B cell (primary cell): ENCODE measurements at regions not wholly inside any gene's neighbourhood (a gene's known extent, or its start where the extent isn't known, plus 50 kb on each side); places are given as distances from the start of the nearest gene placed in this dataset.

Source experiments
- ATAC-seq: fragments of 200-7000 bp; cut with Tn5 transposase; one replicate; pipeline ENCODE4 v1.10.0; 2021; ENCODE audit warnings: low read depth, mild to moderate bottlenecking, moderate number of reproducible peaks, moderate library complexity
- CTCF ChIA-PET: fragments of 350-600 bp; sonication (Branson Sonifier 250); formaldehyde crosslinking; loops from one replicate; lab custom pipeline; 2021; ENCODE audit warnings: antibody characterized with exemption, inconsistent platforms; lab: Charles Lee
- POLR2A ChIA-PET: fragments of 350-600 bp; sonication (Branson Sonifier 250); formaldehyde crosslinking; loops from one replicate; lab custom pipeline; 2021; ENCODE audit warnings: antibody characterized with exemption; lab: Charles Lee
- DNase-seq: peaks from one replicate; pipeline ENCODE4 v3.0.0; 2013
- H2AFZ ChIP-seq: 2 replicates; pipeline ENCODE4 v1.6.1; 2012; ENCODE audit warnings: mild to moderate bottlenecking, low read depth, low read length; ENCODE audit not compliant: insufficient read depth, poor library complexity, severe bottlenecking
- H3K27ac ChIP-seq, 2 donors: 1 replicate in 1 of 2; 2 replicates in 1 of 2; pipeline ENCODE4 v1.5.1; 2012 to 2013; ENCODE audit warnings: low read length in 2 of 2, mild to moderate bottlenecking in 2 of 2, moderate library complexity in 1 of 2
- H3K27me3 ChIP-seq, 4 experiments: fragments of 200-600 bp in 1 of 4; sonication (generic) in 1 of 4; replicated peaks in 1 of 4; 1 replicate in 2 of 4; 2 replicates in 2 of 4; pipeline versions ENCODE4 v1.6.1 to v1.7.0; 2013 to 2016; ENCODE audit warnings: low read length in 3 of 4, mild to moderate bottlenecking in 2 of 4, mixed read lengths in 1 of 4, moderate library complexity in 1 of 4; ENCODE audit not compliant: insufficient read depth in 4 of 4, control insufficient read depth in 3 of 4; ENCODE audit errors: control extremely low read depth in 1 of 4
- H3K36me3 ChIP-seq, 2 experiments: replicated peaks in 1 of 2; 1 replicate in 1 of 2; 2 replicates in 1 of 2; pipeline versions ENCODE4 v1.6.1 to v1.7.1; 2013; ENCODE audit warnings: low read length in 1 of 2; ENCODE audit not compliant: insufficient read depth in 2 of 2, control insufficient read depth in 1 of 2; ENCODE audit errors: control extremely low read depth in 1 of 2, extremely low read depth in 1 of 2
- H3K4me1 ChIP-seq, 2 donors: fragments of 200-600 bp in 1 of 2; sonication (generic) in 1 of 2; 1 replicate in 1 of 2; 2 replicates in 1 of 2; pipeline versions ENCODE4 v1.5.1 to v1.6.1; 2013 to 2017; ENCODE audit warnings: low read length in 2 of 2; ENCODE audit not compliant: control insufficient read depth in 2 of 2, insufficient read depth in 2 of 2
- H3K4me2 ChIP-seq: replicated peaks from 2 replicates; pipeline ENCODE3; 2012; ENCODE audit warnings: mild to moderate bottlenecking, low read depth, low read length; ENCODE audit not compliant: poor library complexity, severe bottlenecking
- H3K4me3 ChIP-seq, 5 experiments: fragments of 200-600 bp in 1 of 5; sonication (generic) in 1 of 5; 1 replicate in 3 of 5; 2 replicates in 2 of 5; pipeline versions ENCODE4 v1.5.1 to v1.7.0; 2011 to 2016; ENCODE audit warnings: low read length in 4 of 5, mild to moderate bottlenecking in 4 of 5, low read depth in 2 of 5, control low read depth in 1 of 5, moderate library complexity in 1 of 5; ENCODE audit not compliant: insufficient read depth in 1 of 5; ENCODE audit errors: control extremely low read depth in 1 of 5, extremely low read depth in 1 of 5
- H3K79me2 ChIP-seq: fragments of 200-600 bp; sonication (generic); one replicate; pipeline ENCODE4 v1.6.0; 2016; ENCODE audit warnings: low read length; ENCODE audit not compliant: control insufficient read depth, insufficient read depth
- H3K9ac ChIP-seq: fragments of 200-600 bp; sonication (generic); 2 replicates; pipeline ENCODE4 v1.6.1; 2017; ENCODE audit warnings: mild to moderate bottlenecking, low read length, moderate library complexity
- H3K9me3 ChIP-seq, 3 donors: one replicate each; pipeline versions ENCODE4 v1.6.1 to v1.7.1; 2013; ENCODE audit warnings: low read length in 2 of 3; ENCODE audit not compliant: control insufficient read depth in 2 of 3, insufficient read depth in 1 of 3; ENCODE audit errors: control extremely low read depth in 1 of 3
- H4K20me1 ChIP-seq: 2 replicates; pipeline ENCODE4 v1.6.0; 2012; ENCODE audit warnings: mild to moderate bottlenecking, low read length; ENCODE audit not compliant: insufficient read depth, control insufficient read depth, poor library complexity, severe bottlenecking
- H3K27ac Mint-ChIP-seq: one replicate; pipeline ENCODE4 v1.8.0; 2021; ENCODE audit warnings: mixed read lengths
- H3K27me3 Mint-ChIP-seq: one replicate; pipeline ENCODE4 v1.8.0; 2021; ENCODE audit warnings: mixed read lengths
- H3K4me1 Mint-ChIP-seq: one replicate; pipeline ENCODE4 v1.8.0; 2021; ENCODE audit warnings: mixed read lengths
- H3K4me3 Mint-ChIP-seq: one replicate; pipeline ENCODE4 v1.8.0; 2021; ENCODE audit warnings: mixed read lengths
- H3K9me3 Mint-ChIP-seq: one replicate; pipeline ENCODE4 v1.8.0; 2022; ENCODE audit warnings: mixed read lengths; ENCODE audit not compliant: insufficient read depth
- EZH2 ChIP-seq: IDR thresholded peaks from 2 replicates; pipeline ENCODE4 v1.6.1; 2012; ENCODE audit warnings: borderline replicate concordance, low read depth, mild to moderate bottlenecking, moderate library complexity, low read length; ENCODE audit not compliant: insufficient read depth, poor library complexity, severe bottlenecking
- WGBS: methylation state at CpG from one replicate; pipeline ENCODE4 v1.1.5; 2013; ENCODE audit warnings: missing lambda C conversion rate; ENCODE audit not compliant: insufficient coverage; 5-methylcytosine and 5-hydroxymethylcytosine counted together
- intact Hi-C: fragments of 100-400 bp; cut with micrococcal nuclease; formaldehyde crosslinking; loops from one replicate; pipeline ENCODE4 v1.10.0; 2022
- TF ChIP-seq, protein P1 (sequence below): fragments of 200-600 bp; IDR thresholded peaks from one replicate; pipeline ENCODE4 v1.8.0; 2022; ENCODE audit warnings: antibody characterized with exemption, mild to moderate bottlenecking

DNA sequence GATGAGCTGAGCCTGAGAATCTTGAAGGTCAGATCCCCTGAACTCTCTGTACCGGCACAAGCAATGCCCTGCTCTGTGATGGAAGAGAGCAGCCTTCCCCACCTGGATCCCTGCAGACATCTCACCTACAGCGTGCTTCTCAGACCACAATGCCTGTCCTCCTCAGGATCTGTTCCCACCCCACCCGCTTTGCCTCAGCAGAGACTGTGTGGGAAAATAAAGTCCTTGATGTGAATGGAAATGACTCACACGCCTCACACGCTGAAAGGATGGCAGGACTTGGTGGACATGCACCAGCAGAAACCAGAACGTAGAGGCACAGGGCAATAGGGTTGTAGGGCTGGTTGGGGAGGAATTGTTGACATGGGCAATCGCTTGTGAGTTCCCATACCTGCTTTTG, 117.9 kb upstream of the POU3F3 start:
- peaks cover 7% of the 10 kb centered on the region for H3K27me3 Mint-ChIP-seq
- Histone ChIP-seq H3K4me1 (no peaks in the 10 kb centered on the region), H3K9me3 (no peaks in the 10 kb centered on the region), H3K27me3 (peaks cover 0 to 4% (median 0%) of the 10 kb centered on the region in 4 experiments), H3K4me3 (no peak overlapping the region), H2AFZ (no peak overlapping the region), H3K79me2 (no peaks in the 10 kb centered on the region), H4K20me1 (no peaks in the 10 kb centered on the region), H3K36me3 (no peaks in the 10 kb centered on the region), H3K4me2 (no peak overlapping the region), H3K9ac (no peak overlapping the region), H3K27ac (no peak overlapping the region)
- H3K9me3 Mint-ChIP-seq = peaks cover 5% of the 10 kb centered on the region
- no peak overlapping the region for H3K27ac Mint-ChIP-seq
- no peak overlapping the region for H3K4me3 Mint-ChIP-seq
- ChIA-PET CTCF (no interaction called here), POLR2A (no interaction called here)
- no peak for DNase-seq
- WGBS = 93% methylated on average over 5 of the region's 7 CpGs
- no peak for ATAC-seq
- intact Hi-C loops = no loop called here
- TF ChIP-seq, protein P1, sequence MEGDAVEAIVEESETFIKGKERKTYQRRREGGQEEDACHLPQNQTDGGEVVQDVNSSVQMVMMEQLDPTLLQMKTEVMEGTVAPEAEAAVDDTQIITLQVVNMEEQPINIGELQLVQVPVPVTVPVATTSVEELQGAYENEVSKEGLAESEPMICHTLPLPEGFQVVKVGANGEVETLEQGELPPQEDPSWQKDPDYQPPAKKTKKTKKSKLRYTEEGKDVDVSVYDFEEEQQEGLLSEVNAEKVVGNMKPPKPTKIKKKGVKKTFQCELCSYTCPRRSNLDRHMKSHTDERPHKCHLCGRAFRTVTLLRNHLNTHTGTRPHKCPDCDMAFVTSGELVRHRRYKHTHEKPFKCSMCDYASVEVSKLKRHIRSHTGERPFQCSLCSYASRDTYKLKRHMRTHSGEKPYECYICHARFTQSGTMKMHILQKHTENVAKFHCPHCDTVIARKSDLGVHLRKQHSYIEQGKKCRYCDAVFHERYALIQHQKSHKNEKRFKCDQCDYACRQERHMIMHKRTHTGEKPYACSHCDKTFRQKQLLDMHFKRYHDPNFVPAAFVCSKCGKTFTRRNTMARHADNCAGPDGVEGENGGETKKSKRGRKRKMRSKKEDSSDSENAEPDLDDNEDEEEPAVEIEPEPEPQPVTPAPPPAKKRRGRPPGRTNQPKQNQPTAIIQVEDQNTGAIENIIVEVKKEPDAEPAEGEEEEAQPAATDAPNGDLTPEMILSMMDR = no peak
- TF ChIP-seq EZH2 = no peak
- H3K4me1 Mint-ChIP-seq = no peaks in the 10 kb centered on the region

DNA sequence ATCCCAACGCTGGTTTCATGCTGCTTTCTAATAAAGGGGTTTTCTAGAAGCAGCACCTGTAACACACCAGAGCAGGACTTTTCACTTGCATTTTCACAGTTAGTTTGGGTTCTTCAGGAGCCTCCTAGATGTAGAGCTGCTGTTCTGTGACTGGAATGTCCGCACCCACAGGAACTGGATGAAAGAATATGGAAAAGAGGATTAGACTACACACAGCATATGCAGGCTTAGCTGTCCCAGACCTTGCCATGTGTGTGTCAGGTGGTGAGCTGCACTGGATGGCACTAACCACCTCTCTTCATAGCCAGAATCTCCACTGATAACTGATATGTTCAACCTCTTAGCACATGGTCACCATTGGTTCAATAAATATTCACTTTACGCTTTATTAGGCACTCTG, 112.1 kb upstream of the POU3F3 start:
- no peaks in the 10 kb centered on the region for H4K20me1 ChIP-seq
- POLR2A ChIA-PET = no interaction called here
- H3K9ac ChIP-seq = no peak overlapping the region
- no peak for TF ChIP-seq EZH2
- TF ChIP-seq, protein P1 = no peak
- H3K4me3 ChIP-seq = no peak overlapping the region
- Mint-ChIP-seq H3K4me3 (no peak overlapping the region), H3K4me1 (no peaks in the 10 kb centered on the region), H3K27me3 (peaks cover 3% of the 10 kb centered on the region), H3K27ac (no peak overlapping the region), H3K9me3 (no peaks in the 10 kb centered on the region)
- intact Hi-C loops = no loop called here
- CTCF ChIA-PET = no interaction called here
- no peak overlapping the region for H3K4me2 ChIP-seq
- no peak overlapping the region for H3K27ac ChIP-seq
- H2AFZ ChIP-seq = no peak overlapping the region
- DNase-seq (no peak), ATAC-seq (no peak)
- no peaks in the 10 kb centered on the region for H3K79me2 ChIP-seq
- no peaks in the 10 kb centered on the region for H3K4me1 ChIP-seq
- no peaks in the 10 kb centered on the region for H3K36me3 ChIP-seq
- H3K27me3 ChIP-seq = no peaks in the 10 kb centered on the region
- no peaks in the 10 kb centered on the region for H3K9me3 ChIP-seq
- no CpG with 5 or more reads among the region's 3 CpGs for WGBS
